Gastrocnemius medialis (tissue), 4 donors: ENCODE measurements at regions not wholly inside any gene's neighbourhood (a gene's known extent, or its start where the extent isn't known, plus 50 kb on each side); places are given as distances from the start of the nearest gene placed in this dataset.

Source experiments
- POLR2A ChIP-seq, 2 donors: fragments of 450-650 bp; IDR thresholded peaks; one replicate each; pipeline ENCODE4 v1.6.1; 2017; ENCODE audit warnings: antibody characterized with exemption in 2 of 2, mild to moderate bottlenecking in 2 of 2, moderate library complexity in 2 of 2
- TF ChIP-seq, protein P1 (sequence below), 5 experiments: fragments of 450-650 bp in 3 of 5; fragments of 200-600 bp in 2 of 5; sonication (generic) in 2 of 5; IDR thresholded peaks in 4 of 5; conservative IDR thresholded peaks in 1 of 5; 1 replicate in 4 of 5; 2 replicates in 1 of 5; pipeline ENCODE4 v1.5.1; 2016 to 2019; ENCODE audit warnings: antibody characterized with exemption in 5 of 5, mild to moderate bottlenecking in 3 of 5, moderate library complexity in 3 of 5

DNA sequence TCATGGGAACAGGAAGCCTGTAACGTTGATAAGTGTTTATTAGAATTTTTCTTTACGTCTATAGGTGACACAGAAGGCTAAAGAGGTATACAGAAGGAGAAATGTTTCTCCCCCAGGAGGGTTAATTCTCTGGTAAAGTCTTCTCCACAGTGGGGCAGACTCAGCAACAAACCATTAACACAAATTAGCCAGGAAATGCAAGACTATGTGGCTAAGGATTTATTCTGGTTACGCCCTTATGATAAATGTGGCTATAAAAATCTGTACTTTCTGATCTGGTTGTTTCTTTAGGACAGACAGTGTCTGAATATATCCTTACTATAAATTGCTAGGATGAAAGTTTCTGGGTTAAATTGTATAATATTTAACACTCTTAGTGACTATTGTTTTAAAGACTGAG lies 423.3 kb downstream of the FLRT2 start:
- TF ChIP-seq, protein P1, sequence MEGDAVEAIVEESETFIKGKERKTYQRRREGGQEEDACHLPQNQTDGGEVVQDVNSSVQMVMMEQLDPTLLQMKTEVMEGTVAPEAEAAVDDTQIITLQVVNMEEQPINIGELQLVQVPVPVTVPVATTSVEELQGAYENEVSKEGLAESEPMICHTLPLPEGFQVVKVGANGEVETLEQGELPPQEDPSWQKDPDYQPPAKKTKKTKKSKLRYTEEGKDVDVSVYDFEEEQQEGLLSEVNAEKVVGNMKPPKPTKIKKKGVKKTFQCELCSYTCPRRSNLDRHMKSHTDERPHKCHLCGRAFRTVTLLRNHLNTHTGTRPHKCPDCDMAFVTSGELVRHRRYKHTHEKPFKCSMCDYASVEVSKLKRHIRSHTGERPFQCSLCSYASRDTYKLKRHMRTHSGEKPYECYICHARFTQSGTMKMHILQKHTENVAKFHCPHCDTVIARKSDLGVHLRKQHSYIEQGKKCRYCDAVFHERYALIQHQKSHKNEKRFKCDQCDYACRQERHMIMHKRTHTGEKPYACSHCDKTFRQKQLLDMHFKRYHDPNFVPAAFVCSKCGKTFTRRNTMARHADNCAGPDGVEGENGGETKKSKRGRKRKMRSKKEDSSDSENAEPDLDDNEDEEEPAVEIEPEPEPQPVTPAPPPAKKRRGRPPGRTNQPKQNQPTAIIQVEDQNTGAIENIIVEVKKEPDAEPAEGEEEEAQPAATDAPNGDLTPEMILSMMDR (IDR thresholded peaks at IDR 0.05 in 4 of 5, conservative IDR thresholded peaks at IDR 0.05 in 1 of 5): no peak
- TF ChIP-seq POLR2A (IDR thresholded peaks at IDR 0.05): no peak
